Inflammatory macrophage (primary cell): ENCODE measurements at regions not wholly inside any gene's neighbourhood (a gene's known extent, or its start where the extent isn't known, plus 50 kb on each side); places are given as distances from the start of the nearest gene placed in this dataset.
"Not testable (repeated sequence)": the region's sequence is repeated elsewhere in the genome, so short reads cannot be mapped to it uniquely, and the experiment has no call there.

Experiments
- DNase-seq, 2 donors: peaks; one replicate each; pipeline ENCODE4 v3.0.0-alpha.2; 2020 to 2022

DNA sequence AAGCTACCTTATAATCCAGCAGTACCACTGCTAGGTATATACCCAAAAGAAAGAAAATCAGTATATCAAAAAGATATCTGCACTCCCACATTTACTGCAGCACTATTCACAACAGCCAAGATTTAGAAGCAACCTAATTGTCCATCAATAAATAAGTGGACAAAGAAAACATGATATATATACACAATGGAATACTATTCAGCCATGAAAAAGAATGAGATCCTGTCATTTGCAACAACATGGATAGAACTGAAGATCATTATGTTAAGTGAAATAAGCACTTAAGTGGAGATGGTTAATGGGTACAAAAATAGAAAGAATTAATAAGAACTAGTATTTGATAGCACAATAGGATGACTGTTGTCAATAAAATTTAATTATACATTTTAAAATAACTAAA is 90.7 kb upstream of the PKN2 start:
- DNase-seq, result no peak

DNA sequence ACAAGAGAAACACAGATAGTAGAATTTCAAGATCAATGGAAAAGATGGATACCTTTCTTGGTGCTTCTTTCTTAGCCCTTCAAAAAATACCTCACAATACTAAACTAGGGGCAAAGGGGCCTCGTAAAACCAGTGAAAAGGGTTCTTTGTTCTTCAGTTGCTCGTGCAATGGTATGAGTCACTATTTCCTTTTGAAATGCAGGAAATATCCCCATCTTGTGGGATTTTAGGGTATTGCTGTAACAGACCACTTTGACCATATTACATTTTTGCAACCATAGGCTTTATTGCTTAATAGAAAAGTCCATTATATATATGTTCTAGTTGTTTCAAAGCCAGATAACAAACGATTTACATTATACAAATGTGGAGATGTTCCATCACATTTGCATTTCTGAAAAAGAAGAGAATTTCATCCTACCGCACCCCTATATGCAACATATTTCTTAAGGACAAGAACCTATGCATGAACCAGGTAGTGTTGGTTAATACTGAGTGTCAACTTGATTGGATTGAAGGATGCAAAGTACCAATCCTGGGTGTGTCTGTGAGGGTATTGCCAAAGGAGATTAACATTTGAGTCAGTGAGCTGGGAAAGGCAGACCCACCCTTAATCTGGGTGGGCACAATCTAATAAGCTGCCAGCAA is 88.6 kb upstream of the PKN2 start:
- DNase-seq, result peak; percentile 42 to 69

DNA sequence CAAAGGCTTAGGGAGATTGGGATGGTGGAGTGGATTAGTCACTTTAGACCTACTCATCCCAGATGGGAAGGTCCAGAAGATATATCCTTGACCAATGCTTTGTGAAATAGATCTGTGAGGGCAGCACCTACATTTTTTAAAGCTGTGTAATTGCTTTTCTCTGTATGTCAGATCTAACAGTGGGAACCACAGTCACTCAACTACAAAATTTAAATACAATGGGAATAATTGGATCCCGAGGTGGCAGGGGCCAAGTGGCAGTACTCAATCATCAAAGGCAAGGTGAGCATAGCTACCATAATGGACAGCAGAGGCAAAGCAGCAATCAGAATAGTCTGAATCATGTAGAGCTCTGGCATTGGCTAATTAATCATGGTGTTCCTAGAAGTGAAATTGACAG is 86.1 kb upstream of the PKN2 start:
- not testable (repeated sequence) for DNase-seq

DNA sequence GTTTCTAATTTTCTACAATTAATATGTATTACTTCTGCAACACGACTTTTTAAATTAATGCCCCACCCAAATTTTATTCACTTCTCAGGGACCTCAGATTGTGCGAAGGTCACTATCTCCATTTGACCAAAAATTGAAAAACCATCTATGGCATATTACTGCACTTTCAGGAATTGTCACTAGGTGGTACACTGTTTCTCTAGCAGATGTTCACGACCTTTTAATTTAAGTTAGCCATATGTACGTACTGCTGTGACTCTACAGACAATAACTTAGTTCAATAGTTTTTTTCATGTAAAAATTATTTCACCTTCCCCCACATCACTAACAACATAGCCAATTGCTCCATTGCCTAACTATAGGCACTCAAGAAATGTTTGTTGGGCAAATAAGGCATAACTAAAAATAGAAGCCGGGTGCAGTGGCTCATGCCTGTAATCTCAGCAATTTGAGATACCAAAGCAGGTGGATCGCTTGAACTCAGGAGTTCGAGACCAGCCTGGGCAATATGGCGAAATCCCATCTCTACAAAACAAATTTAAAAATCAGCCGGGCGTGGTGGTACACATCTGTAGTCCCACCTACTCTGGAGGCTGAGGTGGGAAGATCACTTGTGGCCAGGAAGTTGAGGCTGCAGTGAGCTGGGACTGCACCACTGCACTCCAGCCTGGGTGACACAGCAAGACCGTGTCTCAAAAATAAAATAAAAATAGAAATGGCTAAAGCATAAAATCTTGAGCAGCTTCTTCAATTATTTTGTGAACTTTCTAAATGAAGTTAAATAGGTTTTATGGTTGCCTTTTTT is 75.7 kb upstream of the PKN2 start:
- peak; percentile 11 to 24 for DNase-seq

DNA sequence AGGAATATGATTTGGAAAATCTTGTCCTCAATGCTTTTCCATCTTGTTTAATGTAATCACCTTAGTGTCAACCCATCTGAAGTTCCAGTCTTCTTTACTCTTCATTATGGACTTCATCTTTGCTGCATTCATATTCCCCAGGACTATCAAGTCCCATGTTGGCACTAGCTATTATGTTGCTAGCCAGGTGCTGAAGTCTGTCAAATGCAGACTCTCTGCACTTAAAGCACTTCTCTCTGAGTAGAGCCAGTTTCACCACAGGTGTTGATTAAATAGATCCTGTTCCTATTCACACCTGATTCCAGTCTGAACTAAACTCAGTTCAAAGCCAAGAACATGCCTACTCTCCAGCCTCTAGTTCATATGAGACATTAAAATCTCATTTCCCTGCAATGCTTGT is 75.0 kb upstream of the PKN2 start:
- DNase-seq, result no peak

DNA sequence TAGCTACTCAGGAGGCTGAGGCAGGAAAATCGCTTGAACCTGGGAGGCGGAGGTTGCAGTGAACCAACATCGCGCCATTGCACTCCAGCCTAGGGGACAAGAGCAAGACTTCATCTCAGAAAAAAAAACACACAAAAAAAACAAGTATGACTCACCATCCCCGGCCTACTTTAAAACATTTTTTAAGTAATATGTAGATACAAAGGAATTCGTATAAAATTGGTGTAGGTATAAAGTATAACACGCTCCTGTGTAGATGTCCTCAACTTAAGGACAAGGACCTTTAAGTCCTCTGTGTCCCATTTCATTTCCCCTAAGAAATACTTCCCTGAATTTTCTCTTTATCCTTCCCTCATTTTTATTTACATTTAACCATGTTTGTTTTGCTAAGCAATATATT is 73.4 kb upstream of the PKN2 start:
- no peak for DNase-seq

DNA sequence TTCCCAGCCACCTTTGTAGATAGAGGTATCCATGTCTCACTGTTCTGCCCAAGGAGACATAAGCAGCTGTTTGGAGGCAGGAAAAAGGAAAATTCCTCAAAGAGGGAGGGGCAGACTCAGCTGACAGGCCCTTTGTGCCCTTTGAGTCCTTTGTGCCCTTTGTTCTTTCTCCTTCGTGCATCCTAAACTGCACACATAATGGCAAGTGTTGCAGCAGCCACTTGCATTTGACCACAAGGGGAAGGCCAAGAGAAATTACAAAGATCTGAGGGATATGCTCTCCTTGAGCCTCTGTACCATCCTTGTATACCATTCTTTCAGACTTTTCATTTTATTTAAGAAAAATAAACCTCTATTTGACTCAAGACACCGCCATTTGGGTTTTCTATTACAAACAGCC is 71.8 kb upstream of the PKN2 start:
- DNase-seq, result no peak

DNA sequence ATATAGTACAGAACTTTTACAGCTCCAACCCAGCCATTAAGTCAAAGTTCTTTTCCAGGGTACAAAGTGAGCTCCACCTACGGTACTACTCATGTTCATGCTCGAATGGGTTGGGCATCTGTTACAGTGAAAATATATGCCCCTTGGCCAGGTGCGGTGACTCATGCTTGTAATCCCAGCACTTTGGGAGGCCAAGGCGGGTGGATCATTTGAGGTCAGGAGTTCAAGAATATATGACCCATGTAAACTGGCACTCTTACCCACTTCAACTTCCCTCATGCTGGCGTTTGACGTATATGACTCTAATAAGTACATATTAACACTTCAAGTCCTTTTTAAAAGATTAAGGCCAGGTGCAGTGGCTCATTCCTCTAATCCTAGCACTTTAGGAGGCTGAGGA is 71.3 kb upstream of the PKN2 start:
- DNase-seq, result no peak

DNA sequence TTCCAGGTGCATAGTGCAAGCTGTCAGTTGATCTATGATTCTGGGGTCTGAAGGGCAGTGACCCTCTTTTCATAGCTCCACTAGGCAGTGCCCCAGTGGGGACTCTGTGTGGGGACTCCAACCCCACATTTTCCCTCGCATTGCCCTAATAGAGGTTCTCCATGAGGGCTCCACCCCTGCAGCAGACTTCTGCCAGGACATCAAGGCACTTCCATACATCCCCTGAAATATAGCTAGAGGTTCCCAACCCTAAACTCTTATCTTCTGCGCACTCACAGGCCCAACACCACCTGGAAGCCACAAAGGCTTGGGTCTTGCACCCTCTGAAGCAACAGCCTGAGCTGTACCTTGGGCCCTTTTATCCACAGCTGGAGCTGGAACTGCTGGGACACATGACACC is 65.7 kb upstream of the PKN2 start:
- no peak for DNase-seq

DNA sequence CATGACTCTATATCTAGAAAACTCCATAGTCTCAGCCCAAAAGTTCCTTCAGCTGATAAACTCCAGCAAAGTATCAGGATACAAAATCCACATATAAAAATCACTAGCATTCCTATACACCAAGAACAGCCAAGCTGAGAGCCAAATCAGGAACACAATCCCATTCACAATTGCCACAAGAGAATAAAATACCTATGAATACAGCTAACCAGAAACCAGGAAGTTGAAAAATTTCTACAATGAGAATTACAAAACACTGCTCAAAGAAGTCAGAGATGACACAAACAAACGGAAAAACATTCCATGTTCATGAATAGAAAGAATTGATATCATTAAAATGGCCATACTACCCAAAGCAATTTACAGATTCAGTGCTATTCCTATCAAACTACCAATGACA is 61.0 kb upstream of the PKN2 start:
- DNase-seq, result not testable (repeated sequence)
